ENCODE measurements at regions not wholly inside any gene's neighbourhood (a gene's known extent, or its start where the extent isn't known, plus 50 kb on each side); places are given as distances from the start of the nearest gene placed in this dataset.

DNA sequence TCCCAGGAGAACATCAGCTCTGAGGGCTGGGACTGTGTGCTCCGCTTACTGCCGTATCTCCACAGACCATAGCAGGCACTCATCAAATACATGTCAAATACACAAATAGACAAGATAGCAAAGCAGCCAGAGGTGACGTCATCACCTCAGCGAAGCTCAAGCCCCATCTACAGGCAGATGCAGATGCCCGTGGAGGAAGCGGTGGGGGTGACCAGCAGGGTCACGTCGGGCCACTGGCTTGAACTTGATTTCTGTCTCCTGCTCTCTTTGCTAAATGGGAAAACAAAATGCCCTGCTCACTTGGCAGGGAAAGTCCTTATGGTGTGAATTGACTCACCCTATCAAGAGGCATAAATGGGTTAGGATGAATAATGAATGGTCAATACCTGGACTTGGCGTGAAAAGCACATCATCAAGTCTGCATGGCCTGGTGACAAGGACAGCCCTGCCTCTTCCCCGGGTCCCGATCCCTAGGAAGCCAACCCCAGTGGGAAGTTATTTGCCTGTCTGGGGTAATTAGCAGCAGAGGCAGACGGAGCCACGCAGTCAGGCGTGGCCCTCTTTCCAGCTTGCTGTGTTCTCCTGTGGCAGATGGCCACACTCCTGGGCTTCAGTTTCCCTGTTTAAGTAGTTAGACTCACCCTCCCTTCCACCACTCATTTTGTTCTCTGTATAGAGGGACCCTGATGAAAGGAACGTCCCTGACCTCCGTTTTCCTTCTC is 536.0 kb downstream of the NPHP4 start:
- Histone ChIP-seq H3K4me1 (no peaks in the 10 kb centered on the region), H3K27me3 (peaks cover 48% of the 10 kb centered on the region), H3K4me3 (no peak overlapping the region), H3K27ac (no peak overlapping the region), H3K9me3 (no peaks in the 10 kb centered on the region), H3K36me3 (no peaks in the 10 kb centered on the region)
- 45% methylated on average over 2 to 16 of the region's 16 CpGs for WGBS, 2 donors (ENCODE audit: low coverage in 1 of 2)
- in situ Hi-C loops (cut with MboI; ENCODE audit: low pct_ligation_motif_present in 1 of 4, low pct_unique_long_range_greater_than_20kb in 1 of 4, low sequenced_read_pairs in 3 of 4), result no loop called here
- intact Hi-C loops (cut with DNase I; ENCODE audit: low total_unique reads), result no loop called here
- no peak for DNase-seq
- TF ChIP-seq POLR2A (IDR thresholded peaks at IDR 0.05), result no peak
- no peak for TF ChIP-seq EP300 (IDR thresholded peaks at IDR 0.05; ENCODE audit: low read depth)
- TF ChIP-seq, protein P1, sequence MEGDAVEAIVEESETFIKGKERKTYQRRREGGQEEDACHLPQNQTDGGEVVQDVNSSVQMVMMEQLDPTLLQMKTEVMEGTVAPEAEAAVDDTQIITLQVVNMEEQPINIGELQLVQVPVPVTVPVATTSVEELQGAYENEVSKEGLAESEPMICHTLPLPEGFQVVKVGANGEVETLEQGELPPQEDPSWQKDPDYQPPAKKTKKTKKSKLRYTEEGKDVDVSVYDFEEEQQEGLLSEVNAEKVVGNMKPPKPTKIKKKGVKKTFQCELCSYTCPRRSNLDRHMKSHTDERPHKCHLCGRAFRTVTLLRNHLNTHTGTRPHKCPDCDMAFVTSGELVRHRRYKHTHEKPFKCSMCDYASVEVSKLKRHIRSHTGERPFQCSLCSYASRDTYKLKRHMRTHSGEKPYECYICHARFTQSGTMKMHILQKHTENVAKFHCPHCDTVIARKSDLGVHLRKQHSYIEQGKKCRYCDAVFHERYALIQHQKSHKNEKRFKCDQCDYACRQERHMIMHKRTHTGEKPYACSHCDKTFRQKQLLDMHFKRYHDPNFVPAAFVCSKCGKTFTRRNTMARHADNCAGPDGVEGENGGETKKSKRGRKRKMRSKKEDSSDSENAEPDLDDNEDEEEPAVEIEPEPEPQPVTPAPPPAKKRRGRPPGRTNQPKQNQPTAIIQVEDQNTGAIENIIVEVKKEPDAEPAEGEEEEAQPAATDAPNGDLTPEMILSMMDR (IDR thresholded peaks at IDR 0.05), result no peak
- no peak for TF ChIP-seq POLR2AphosphoS5 (IDR thresholded peaks at IDR 0.05)

DNA sequence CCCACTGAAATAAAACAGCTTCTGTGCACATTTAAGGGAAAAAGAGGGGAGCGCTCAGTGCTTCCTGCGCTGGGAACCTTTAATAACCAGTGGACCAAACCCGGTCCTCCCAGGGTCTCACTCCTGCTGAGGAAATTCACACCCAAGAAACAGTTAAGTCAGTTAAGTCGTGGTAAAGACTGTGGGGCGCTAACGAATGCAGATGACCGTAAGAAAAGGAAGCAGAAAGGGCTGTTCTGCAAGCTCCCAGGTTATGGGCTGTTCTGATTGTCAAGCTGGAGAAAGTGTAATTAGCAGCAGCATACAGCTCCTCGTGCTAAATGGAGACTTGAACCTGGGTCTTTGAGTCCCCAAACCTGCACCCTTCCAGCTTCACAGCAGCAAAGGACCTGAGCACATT is 536.6 kb downstream of the NPHP4 start:
- intact Hi-C loops (cut with DNase I; ENCODE audit: low total_unique reads) (no loop called here), in situ Hi-C loops (cut with MboI; ENCODE audit: low pct_ligation_motif_present in 1 of 4, low pct_unique_long_range_greater_than_20kb in 1 of 4, low sequenced_read_pairs in 3 of 4) (no loop called here)
- no peaks in the 10 kb centered on the region for H3K9me3 ChIP-seq
- no peaks in the 10 kb centered on the region for H3K36me3 ChIP-seq
- 27% methylated on average over 8 of the region's 8 CpGs; no CpG with 5 or more reads in 1 of the 2 donors for WGBS, 2 donors (ENCODE audit: low coverage in 1 of 2)
- DNase-seq, result no peak
- no peak for TF ChIP-seq EP300 (IDR thresholded peaks at IDR 0.05; ENCODE audit: low read depth)
- peaks cover 54% of the 10 kb centered on the region for H3K27me3 ChIP-seq
- H3K4me1 ChIP-seq, result no peaks in the 10 kb centered on the region
- no peak overlapping the region for H3K27ac ChIP-seq
- H3K4me3 ChIP-seq, result no peak overlapping the region

DNA sequence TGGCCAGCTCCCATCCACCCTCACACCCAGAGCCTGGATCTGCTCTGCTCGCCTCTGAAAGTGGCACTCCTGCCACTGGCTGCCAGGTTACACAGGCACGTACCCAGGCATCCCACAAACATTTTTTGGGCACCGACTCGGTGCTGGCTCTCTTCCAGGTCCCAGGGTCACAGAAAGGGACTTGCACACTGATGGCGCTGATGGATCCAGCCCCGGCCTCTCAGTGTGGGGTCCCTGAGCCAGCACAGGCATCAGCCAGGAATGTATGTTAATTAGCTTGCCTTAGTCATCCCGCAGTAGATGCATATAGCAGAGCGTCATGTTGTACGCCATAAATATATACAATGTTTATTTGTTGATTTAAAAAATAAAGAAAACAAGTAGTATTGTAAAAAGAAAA is 537.2 kb downstream of the NPHP4 start:
- intact Hi-C loops (cut with DNase I; ENCODE audit: low total_unique reads), result no loop called here
- in situ Hi-C loops (cut with MboI; ENCODE audit: low pct_ligation_motif_present in 1 of 4, low pct_unique_long_range_greater_than_20kb in 1 of 4, low sequenced_read_pairs in 3 of 4), result no loop called here
- TF ChIP-seq POLR2AphosphoS5 (IDR thresholded peaks at IDR 0.05) (no peak), EP300 (IDR thresholded peaks at IDR 0.05; ENCODE audit: low read depth) (no peak), POLR2A (IDR thresholded peaks at IDR 0.05) (no peak)
- TF ChIP-seq, protein P1 (IDR thresholded peaks at IDR 0.05), result no peak
- no peaks in the 10 kb centered on the region for H3K9me3 ChIP-seq
- DNase-seq, result no peak
- peaks cover 60% of the 10 kb centered on the region for H3K27me3 ChIP-seq
- no peaks in the 10 kb centered on the region for H3K36me3 ChIP-seq
- no peaks in the 10 kb centered on the region for H3K4me1 ChIP-seq
- no peak overlapping the region for H3K4me3 ChIP-seq
- WGBS, 2 donors (ENCODE audit: low coverage in 1 of 2), result 60 to 63% methylated on average over 3 to 9 of the region's 9 CpGs
- H3K27ac ChIP-seq, result no peak overlapping the region

DNA sequence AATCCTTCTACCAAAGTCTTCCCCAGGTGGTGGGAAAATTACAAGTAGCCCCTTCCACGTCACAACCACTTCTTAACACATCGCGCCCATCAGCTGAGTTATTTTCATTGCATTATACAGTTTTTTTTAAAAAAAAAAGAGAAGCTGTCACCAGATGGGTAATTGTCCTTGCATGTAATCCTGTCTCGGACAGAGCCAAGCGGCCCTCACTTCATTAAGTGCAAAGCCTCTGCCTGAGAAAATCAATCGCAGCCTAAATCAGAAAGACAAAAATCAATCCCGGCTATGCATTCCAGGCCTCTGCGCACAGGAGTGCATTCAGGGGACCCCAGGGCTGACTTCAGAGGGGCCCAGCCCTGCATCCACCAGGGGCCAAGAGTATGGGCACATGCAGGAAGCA is 538.9 kb downstream of the NPHP4 start:
- H3K4me1 ChIP-seq, result no peaks in the 10 kb centered on the region
- intact Hi-C loops (cut with DNase I; ENCODE audit: low total_unique reads), result no loop called here
- in situ Hi-C loops (cut with MboI; ENCODE audit: low pct_ligation_motif_present in 1 of 4, low pct_unique_long_range_greater_than_20kb in 1 of 4, low sequenced_read_pairs in 3 of 4), result no loop called here
- DNase-seq, result no peak
- TF ChIP-seq POLR2A (IDR thresholded peaks at IDR 0.05) (no peak), POLR2AphosphoS5 (IDR thresholded peaks at IDR 0.05) (no peak), EP300 (IDR thresholded peaks at IDR 0.05; ENCODE audit: low read depth) (no peak)
- TF ChIP-seq, protein P1 (IDR thresholded peaks at IDR 0.05), result no peak
- no peak overlapping the region for H3K4me3 ChIP-seq
- no peaks in the 10 kb centered on the region for H3K36me3 ChIP-seq
- H3K27ac ChIP-seq, result no peak overlapping the region
- no peaks in the 10 kb centered on the region for H3K9me3 ChIP-seq
- H3K27me3 ChIP-seq, result peaks cover 70% of the 10 kb centered on the region
- 81 to 83% methylated on average over 5 to 8 of the region's 8 CpGs for WGBS, 2 donors (ENCODE audit: low coverage in 1 of 2)

DNA sequence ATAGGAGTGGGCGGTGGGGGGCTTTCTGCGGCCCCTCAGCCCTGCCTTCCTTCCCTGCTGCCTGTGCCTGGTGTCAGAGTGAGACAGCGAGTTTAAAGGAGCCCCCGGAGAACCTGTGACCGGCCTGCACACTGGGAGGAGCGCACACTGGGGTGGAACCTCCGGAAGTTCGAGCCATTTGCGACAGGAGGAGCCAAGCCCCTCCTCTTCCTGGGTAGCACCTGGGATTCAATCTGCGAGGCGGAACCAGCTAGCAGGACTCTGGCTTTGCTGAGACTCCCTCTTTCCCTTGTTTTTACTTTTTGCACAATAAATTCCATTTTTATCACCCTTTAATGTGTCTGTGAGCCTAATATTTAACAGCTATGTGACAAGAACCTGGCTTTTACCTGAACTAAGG is 540.6 kb downstream of the NPHP4 start:
- no peak for TF ChIP-seq POLR2AphosphoS5 (IDR thresholded peaks at IDR 0.05)
- Histone ChIP-seq H3K27me3 (peaks cover 64% of the 10 kb centered on the region), H3K9me3 (no peaks in the 10 kb centered on the region), H3K4me3 (no peak overlapping the region), H3K36me3 (no peaks in the 10 kb centered on the region), H3K4me1 (peaks cover 0 to 11% (median 3%) of the 10 kb centered on the region in 4 donors), H3K27ac (no peak overlapping the region)
- in situ Hi-C loops (cut with MboI; ENCODE audit: low pct_ligation_motif_present in 1 of 4, low pct_unique_long_range_greater_than_20kb in 1 of 4, low sequenced_read_pairs in 3 of 4) (no loop called here), intact Hi-C loops (cut with DNase I; ENCODE audit: low total_unique reads) (no loop called here)
- WGBS, 2 donors (ENCODE audit: low coverage in 1 of 2), result 72% methylated on average over 11 of the region's 11 CpGs; no CpG with 5 or more reads in 1 of the 2 donors
- DNase-seq, result no peak
